ENCODE measurements at regions not wholly inside any gene's neighbourhood (a gene's known extent, or its start where the extent isn't known, plus 50 kb on each side); places are given as distances from the start of the nearest gene placed in this dataset.

DNA sequence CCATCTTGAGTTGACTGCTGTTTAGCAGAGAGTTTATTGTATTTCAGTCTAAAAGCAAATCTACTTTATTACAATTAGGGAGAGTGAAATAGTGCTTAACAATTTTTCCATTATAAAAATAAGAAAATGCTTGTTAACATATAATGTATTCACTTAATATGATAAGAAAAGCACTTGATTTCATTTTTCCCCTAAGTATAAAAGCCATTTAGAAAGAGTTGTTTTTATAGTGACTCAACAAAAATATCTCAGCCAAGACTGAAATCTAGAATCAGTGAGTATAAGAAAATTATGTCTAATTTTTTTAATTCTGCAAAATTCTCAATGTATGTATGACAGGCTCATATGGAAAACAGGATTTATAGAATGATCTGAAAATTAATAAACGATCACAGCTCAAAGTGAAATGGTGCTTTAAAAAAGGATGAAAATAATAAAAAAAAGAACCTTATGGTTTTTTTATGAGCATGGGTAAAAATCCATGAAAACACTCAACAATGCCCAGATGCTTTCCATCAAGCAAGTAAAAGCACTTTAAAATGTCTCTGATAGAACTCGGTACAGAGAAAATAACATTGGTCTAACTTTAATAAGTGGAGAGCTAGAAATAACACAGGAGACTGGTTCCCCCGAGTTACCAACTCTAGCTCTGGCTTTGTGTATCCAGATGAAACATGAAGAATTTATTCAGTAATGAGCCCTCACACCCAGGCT is 1057.8 kb upstream of the WWC1 start:
- no peak for DNase-seq

DNA sequence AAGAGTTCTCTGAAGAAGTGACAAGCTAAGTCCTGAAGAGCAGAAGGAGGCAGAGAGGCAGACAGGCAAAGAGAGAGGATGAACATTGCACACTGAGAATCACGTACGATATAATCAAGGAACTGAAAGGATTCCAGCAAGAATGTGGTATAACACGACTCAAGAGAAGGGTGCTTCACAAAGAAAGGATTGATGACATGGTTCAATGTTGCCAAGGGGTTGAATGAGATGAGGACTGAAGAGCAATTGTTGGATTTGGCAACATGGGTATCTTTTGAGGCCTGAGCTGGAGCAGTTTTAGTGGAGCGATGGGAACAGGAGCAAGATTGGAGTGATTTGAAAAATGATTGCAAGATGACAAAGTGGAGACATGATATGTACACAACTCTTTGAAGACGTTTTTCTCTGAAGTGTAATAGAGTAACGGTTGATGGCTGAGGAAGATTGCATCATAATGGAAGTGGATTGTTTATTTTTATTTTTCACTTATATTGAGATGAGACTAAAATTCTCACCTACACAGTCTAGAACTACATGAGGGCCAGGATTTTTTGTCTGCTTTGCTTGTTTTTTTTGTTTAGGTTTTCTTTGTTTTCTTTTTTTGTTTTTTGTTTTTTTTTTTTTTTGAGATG is 1049.9 kb upstream of the WWC1 start:
- no peak for DNase-seq

DNA sequence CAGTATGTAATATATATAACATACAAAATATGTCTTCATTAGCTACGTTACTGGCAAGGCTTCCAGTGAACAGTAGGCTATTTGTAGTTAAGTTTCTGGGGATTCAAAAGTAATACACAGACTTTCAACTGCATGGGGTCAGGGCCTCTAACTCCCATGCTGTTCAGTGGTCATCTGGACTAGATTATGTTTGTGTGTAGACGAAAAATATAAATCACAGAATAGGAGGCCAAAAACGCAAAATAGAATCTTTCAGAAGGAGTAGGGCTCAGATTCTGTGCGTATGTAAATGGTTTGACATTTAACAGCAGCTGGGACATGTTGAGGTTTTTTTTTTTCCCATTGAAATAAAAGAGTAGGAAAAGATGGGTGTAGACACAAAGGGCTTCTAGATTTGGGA is 1048.7 kb upstream of the WWC1 start:
- DNase-seq = no peak

DNA sequence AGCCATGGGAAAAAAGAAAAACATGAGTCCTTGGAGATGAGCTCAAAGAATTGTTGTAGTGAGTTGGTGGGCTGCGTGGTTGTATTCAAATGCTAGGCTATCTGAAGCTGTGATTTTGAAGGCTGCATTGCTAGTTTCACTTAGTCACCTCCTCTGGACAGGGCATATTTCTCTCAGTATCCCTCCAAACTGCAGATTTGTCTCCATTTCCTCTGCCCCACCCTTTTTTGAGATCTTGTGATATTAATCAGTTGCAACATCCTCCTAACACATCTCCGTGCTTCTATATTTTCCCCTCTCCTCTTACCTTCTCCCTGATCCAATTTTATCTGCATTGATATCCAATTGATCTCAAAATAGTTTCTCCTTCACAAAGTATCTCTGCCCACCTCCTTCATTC is 1048.0 kb upstream of the WWC1 start:
- no peak for DNase-seq

DNA sequence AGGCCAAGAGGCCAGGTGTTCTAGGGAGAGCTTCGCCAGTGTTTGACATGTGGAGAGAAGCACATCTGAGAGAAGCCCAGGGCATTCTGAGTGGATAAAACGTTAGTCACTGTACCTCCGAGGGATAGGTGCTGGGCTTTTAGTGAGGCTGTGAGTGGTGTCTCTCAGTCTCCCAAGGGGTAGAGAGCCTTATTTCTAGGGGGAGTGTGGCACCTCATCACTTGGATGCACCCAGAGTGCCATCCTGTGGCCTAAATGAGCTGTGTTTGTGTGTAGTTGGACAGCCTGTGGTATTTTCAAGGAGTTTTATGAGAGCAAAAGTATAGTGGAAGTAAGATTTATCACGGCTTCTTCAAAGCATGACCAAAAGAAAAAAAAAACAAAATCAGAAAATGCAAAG is 1046.9 kb upstream of the WWC1 start:
- DNase-seq = no peak

DNA sequence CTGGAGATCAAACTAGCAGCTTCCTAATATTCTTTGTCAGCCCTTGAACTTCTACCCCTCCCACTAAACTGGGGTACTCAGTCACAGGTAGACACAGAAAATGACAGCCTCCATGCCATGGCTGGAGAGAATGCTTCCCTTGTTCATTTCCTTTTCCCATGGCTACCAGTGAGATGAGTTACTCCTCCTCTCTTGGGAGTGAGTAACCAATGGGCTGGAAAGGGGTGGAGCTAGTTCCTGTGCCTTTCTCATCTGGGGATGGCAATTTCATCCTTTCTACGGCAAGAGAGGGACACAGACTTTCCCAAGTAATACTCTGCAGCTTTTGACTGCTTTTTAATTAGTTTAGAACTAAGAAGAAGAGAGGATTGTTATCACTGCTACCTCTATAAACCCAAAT is 1045.6 kb upstream of the WWC1 start:
- no peak for DNase-seq

DNA sequence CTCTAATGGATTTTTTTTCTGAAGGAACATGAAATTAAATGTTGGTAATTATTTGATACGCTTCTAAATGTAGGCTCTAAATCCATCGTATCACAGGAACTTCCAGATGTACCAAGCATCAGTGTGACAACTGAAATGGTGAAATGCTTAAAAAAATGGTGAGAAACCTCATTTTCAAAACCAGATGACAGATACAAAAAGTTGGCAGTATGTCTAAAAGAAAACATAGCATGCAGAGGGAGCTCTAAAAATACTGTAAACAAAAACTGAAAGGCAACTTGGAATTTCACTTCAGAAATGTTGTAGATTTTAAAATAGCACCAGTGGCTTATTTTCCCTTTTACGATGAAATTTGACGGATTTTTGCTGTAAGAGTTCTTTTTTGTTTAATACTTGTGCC is 1043.6 kb upstream of the WWC1 start:
- DNase-seq = no peak

DNA sequence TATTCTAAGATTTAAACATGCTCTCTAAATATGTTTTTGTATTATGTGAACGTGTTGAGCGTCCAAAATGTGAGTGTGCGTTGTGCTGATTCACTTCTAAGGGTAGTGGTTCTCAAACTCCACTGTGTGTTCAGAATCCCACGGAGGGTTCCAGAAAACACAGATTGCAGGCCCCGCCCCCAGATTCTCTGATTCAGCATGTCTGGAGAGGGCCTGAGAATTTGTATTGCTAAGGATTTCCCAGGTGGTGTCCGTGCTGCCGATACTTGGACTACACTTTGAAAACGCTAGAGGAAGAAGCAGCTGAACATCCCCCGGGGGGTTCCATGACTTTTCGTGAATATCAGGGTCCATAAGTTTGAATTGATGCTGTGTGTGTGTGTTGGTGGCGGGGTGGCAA is 1043.2 kb upstream of the WWC1 start:
- DNase-seq = no peak

DNA sequence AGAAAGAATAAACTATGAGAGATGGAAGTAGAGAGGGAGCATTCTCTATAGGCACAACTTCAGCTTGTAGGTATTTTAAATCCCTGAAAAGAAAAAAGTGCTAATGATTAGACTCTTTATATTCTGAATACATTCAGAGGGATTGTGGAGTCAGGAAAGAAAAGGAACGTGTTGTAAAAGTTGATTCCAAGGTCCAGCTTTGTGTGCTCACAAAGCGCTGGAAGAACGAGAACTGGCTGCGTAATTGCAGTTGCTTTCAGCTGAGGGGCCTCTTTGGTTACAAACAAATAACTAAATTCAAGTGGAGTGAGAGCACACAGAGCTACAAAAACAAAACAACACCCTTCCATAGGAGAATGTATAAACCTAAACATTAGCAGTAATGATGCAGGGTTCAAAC is 1040.4 kb upstream of the WWC1 start:
- DNase-seq = no peak

DNA sequence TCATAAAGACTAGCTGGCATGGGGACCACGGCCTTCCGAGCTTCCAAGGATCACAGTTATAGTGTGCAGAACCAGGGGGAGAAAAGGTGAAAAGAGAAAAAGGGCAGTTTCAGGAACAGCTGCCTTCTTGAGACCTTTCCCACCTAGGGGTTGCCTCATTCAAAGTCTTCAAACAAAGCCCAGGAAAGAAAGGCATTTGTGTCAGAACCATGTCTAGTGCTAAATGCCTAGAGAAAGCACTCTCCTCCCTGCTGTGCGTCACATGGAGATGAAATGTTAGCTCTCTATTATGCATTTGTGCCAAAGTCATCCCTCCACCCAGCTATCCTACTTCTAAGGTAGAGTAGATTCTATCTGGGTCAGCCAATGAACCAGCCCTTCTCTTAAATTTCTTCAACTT is 1037.3 kb upstream of the WWC1 start:
- DNase-seq = no peak

DNA sequence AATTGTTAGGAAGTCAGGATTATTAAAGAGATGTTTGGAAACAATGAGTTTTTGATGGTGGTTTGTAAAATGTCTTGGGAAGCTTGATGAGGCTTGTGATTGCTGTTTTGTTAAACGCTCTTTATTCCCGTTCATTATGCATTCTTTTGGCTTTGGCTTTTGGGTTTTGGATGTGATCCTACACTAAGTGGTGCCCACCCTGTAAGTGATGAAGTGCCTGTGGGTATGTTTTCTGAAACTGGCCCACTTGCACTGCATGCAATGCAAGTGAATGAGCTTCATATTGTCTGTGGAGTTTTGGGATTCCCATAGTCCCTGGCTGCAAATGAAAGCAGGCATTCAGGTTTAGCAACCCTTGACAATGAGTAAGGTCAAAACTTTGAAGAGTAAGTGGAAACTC is 1035.5 kb upstream of the WWC1 start:
- no peak for DNase-seq

DNA sequence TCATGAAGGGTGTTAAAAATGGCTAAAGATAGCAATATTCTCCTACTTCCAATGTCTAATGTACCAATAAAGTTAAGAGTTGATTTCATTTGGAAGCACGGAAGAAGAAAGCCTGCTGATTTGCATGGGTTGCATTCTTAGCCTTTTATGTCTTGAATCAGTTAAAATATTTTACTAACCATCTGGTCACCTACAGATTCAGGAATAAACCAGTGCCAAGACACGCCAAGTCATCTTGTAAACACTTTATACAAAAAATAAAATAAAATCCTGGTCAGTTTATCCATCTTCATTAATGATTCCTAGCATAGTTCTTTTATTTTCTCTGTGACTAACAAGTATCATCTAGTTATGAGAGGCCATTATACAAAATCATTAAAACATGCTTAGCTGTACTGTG is 1031.6 kb upstream of the WWC1 start:
- DNase-seq = no peak

DNA sequence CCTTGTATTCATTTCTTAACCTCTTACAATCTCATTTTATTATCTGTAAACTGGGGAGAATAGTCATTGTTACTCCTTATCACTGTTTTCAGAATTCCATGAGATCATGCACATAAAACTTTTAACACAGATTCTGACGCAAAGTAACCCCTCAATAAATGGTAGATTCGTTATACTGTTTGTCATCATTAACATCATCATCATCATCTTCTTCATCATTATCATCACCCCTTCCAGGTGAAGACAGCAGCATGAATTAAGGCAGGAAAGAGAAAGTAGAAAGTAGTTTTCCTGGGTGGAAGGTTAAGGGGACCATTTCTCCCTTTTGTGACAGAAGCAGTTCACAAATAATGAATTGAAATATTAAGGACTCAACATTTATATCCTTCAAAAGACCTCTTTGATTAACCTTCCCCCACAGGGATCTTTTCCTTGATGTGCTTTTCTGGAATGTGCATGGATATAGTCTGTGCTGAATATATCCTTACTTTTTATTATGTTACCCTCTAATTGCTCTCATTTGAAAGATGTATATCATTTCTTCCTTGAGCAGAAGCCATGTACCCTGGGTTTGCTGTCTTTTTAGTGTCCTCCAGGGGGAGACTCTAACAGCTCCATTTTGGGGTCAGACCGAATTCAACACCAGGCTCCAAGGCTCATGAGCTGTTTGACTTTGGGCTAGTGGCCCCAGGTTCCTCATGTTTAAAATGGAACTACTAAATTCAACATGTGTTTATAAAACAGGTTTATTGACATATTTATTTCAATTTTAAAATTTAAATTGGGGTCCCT is 1029.9 kb upstream of the WWC1 start:
- no peak for DNase-seq

DNA sequence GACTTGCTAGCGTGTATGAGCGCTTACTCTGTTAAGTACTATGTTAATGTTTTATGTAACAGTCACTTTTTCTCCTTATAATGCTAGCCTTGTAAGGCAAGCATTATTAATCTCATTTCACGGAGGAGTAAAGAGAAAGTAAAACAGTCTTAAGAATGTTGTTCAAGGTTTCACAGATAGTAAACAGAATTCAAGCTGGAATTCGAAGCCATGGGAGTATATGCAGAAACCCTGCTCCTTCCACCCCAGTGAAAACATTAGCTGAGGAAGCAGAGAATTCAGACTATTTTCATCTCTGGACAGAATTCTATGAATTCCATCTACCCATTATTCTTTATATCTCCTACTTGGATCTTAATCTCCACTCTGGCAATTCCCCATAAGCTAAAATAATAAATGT is 1028.3 kb upstream of the WWC1 start:
- DNase-seq = no peak

DNA sequence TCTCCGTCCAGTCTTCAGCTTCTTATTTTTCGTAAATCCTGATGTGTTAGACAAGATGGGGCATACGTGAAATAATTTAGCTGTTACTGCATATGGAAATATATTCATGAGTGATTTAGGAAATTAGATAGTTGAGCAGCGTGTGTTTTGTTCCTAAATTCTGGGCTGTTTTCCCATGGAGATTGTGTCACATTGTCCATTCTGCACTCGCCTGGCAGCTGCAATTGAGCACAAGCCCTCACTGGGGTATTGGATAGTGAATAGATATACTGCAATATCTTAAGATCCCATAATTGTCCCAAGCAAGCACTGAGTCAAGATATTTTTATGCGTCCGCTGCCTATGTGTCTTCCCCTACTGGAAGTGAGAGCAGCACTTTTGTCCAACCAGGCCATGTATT is 1027.1 kb upstream of the WWC1 start:
- no peak for DNase-seq

DNA sequence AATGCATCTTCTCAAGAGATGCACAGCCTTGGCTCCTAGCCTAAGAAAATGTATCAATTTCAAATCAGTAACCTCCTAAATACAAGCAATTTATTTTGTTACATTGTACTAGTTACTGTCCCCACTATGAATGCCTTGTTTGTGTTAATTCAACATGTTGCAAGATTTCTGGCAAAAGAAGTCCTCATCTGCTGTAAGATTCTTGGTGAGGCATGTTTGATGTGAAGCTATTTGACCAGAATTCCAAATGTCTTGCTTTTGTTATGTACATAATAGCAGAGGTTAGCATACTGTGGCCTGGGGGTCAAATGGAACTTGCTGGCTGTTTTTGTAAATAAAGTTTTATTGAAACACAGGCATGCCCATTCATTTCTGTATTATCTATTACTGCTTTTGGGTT is 1023.1 kb upstream of the WWC1 start:
- DNase-seq = no peak

DNA sequence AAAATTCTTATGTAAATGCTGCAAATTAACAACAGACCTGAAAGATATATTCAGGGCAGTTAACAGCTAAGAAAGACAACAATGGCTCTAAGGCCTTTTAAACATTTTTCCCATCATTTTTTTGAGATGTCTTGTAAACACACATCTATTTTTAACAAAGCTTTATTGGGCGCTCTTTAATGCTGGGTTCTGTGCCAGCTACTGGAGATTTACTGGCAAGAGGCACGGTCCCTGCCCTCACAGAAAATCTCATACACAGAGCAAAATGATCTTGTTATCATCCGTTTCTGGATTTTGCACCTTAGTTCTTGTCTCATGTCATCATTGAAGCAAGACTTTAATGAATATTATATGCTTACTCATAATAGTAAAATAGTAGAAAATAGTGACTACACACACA is 1022.3 kb upstream of the WWC1 start:
- no peak for DNase-seq

DNA sequence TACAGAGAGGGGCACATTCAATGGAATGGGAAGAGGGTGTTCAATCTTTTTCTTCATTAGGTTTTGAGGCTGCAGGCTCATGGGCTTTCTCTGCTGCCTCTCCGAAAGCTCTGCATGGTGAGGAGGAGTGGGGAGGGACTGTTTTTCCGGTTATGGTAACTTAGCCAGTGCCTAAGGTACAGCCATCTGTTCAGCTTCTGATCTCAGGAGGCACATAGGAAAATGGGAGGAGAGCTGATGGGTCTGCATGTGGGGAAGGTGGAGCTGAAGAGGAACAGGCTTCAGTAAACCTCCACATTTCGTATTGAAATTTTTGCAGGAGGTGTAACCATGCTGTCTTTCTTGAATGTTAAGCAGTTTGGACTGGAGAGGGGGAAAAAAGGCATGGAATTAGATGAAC is 1020.4 kb upstream of the WWC1 start:
- no peak for DNase-seq

DNA sequence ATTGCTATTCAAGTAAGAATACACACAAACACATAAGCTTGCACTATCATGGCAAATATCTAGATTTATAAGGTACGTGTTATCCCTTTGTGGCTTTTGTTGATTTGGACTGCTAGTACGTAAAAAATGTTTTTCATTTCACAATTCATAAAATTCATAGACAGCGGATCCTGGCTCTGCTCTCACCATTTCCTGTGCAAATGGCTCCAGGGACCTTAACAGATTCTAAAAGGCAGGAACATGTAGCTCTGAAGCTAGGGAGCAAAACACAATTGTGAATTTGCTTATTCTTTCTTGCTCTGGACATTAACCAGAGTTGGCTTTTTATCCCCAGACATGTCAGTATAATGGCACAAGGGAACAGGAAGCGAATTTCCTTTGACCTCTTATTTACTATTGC is 1019.9 kb upstream of the WWC1 start:
- DNase-seq = no peak

DNA sequence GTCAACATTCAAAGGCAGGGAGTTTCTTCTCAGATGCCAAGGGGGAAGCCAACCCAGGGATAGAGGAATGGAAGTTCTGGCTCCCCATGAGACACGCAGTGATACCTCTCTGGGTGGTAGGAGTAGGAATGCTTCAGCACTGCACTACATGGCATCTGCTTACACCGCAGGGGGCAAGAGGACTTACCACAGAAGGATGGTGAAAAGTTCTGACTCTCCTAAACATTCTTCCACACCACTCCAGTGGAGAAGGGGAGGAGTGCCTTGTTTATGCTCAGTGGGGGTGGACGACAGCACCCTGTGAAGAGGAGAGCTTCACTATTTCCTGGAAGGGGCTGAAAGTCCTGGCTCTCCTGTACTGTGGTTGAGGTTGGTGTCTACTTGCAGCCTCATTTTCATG is 1011.3 kb upstream of the WWC1 start:
- DNase-seq = no peak

DNA sequence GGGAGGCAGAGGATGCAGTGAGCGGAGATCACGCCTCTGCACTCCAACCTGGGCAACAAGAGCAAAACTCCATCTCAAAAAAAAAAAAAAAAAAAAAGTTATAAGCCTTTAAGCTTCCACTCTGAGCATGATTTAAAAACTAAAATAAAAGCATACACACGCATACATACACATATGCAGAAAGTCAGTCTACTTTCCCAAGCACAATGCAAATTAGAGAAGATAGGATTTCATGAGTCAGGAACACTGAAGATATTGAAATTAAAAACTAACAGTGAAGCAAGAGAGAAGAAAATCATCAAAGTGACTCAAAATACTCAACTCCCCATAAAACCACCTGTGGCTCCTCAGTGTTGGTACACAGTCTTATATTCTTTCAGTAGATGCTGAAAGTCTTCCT is 1009.5 kb upstream of the WWC1 start:
- DNase-seq = no peak

DNA sequence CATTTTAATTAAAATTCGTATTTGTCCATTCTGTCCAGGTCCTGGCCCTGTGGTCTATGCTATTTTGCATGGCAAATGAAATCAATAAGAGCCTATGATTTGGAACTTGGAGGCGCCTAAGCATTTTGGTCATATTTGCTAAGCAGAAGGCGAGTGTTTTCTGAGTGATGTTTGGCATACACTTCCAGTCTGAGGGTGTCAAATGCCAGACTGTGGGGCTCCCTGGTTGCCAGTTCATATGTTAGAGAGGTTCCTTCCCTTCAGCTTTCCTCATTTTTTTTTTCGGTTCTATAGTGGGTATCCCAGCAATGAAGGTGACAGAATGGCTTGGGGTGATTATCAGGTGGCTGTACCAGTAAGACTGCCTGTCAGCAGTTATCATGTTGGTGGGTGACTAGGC is 1007.8 kb upstream of the WWC1 start:
- DNase-seq = no peak

DNA sequence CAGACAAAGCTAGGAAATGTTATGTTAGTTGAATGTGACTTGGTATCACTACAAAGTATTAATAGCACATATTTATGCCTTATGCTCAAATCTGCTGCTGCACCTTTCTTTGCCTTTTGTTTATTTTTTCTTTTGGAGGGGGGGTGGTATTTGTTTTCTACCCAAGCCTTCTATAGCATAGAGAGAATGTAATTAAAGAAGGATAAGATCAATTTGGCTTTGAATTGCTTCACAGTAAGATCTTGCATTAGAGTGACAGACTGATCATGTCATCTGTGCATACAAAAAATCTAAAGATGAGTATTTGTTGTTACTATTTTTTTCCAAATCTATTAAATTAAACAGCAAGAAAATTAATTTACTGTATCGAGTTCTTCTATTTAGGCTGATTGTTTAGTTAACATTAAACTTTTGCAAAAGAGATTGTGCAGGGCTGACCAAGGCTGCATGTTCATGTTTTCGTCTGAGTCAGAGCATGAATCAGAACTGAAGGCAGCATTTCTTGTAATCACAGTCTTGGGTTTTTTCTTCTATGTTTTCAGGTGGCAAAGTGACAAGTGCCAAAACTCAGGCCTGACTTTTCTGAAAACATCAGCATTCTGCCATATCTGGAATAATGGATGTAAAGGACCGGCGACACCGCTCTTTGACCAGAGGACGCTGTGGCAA is 1007.1 kb upstream of the WWC1 start:
- DNase-seq = no peak

DNA sequence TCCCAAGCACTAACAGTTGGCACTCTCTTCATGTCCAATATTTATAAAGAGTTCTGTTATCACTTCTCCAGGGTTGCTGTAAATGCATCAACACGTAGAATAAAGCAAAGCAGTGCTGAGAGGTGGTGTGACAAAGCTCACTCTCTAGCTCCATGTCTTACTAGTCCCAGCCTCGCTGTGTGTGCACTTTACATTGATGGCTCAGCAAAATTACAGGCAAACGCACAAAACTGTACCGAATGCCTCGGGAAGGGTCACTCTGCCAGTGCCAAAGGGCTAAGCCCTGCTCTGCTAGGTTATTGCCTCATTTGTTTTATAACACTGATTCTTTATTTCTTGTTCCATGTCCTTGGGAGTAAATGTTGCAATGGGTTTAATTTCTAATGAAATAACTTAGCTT is 1005.9 kb upstream of the WWC1 start:
- DNase-seq = no peak

All from activated CD8-positive, alpha-beta memory T cell treated with anti-CD3 and anti-CD28 coated beads, Interleukin-2, amount 50 U/mL, for 4 hours (primary cell).